ENCODE measurements at regions not wholly inside any gene's neighbourhood (a gene's known extent, or its start where the extent isn't known, plus 50 kb on each side); places are given as distances from the start of the nearest gene placed in this dataset.

GRCh38 chr2:234565842-234566619 is 69.2 kb upstream of the ARL4C start:
- peaks cover 6% of the 10 kb centered on the region for H3K4me1 ChIP-seq (ENCODE audit: insufficient read depth, low read length, poor library complexity, severe bottlenecking)
- H3K27ac ChIP-seq (ENCODE audit: low read depth, low read length, poor library complexity, severe bottlenecking), result no peak overlapping the region
- DNase-seq (ENCODE audit: low spot score), result no peak
- intact Hi-C loops (cut with micrococcal nuclease; ENCODE audit: unreplicated experiment), result no loop called here
- TF ChIP-seq CTCF (conservative IDR thresholded peaks at IDR 0.05; ENCODE audit: low read depth, low read length), result no peak
- no peak for TF ChIP-seq EZH2 (IDR thresholded peaks at IDR 0.05; ENCODE audit: borderline replicate concordance, low read depth, low read length, poor library complexity, severe bottlenecking)
- H3K4me3 ChIP-seq (ENCODE audit: low read depth, low read length, poor library complexity, severe bottlenecking), result no peak overlapping the region
- CTCF ChIA-PET, result no interaction called here
- H3K36me3 ChIP-seq (ENCODE audit: insufficient read depth, low read length, poor library complexity, severe bottlenecking), result no peaks in the 10 kb centered on the region
- BruUV-seq (replicated peaks), result no TSS peak
- POLR2A ChIA-PET (ENCODE audit: low non-redundant PET), result interaction anchor here (0.6 kb wide), 1 partner anchor 10 kb away, joined by 3 read pairs; no protein-coding TSS in a partner anchor
- H3K9me3 ChIP-seq (ENCODE audit: low read depth, low read length, poor library complexity, severe bottlenecking), result no peaks in the 10 kb centered on the region
- H3K27me3 ChIP-seq (replicated peaks; ENCODE audit: insufficient read depth, low read depth, low read length, poor library complexity), result no peaks in the 10 kb centered on the region

- no TSS peak for BruUV-seq (replicated peaks)
- no peak overlapping the region for H3K27ac ChIP-seq (ENCODE audit: low read depth, low read length, poor library complexity, severe bottlenecking)
- no peak overlapping the region for H3K4me3 ChIP-seq (ENCODE audit: low read depth, low read length, poor library complexity, severe bottlenecking)
- ChIA-PET CTCF (interaction anchor here (1.1 to 1.2 kb wide), 2 partner anchors 542 to 552 kb away, joined by 8 to 10 read pairs; no protein-coding TSS in a partner anchor), POLR2A (ENCODE audit: low non-redundant PET) (interaction anchor here (0.6 kb wide), 1 partner anchor 9 kb away, joined by 3 read pairs; no protein-coding TSS in a partner anchor)
- H3K27me3 ChIP-seq (replicated peaks; ENCODE audit: insufficient read depth, low read depth, low read length, poor library complexity), result no peaks in the 10 kb centered on the region
- no peaks in the 10 kb centered on the region for H3K9me3 ChIP-seq (ENCODE audit: low read depth, low read length, poor library complexity, severe bottlenecking)
- DNase-seq (ENCODE audit: low spot score), result no peak
- intact Hi-C loops (cut with micrococcal nuclease; ENCODE audit: unreplicated experiment), result no loop called here
- H3K36me3 ChIP-seq (ENCODE audit: insufficient read depth, low read length, poor library complexity, severe bottlenecking), result no peaks in the 10 kb centered on the region
- TF ChIP-seq EZH2 (IDR thresholded peaks at IDR 0.05; ENCODE audit: borderline replicate concordance, low read depth, low read length, poor library complexity, severe bottlenecking) (no peak), CTCF (conservative IDR thresholded peaks at IDR 0.05; ENCODE audit: low read depth, low read length) (no peak)
- H3K4me1 ChIP-seq (ENCODE audit: insufficient read depth, low read length, poor library complexity, severe bottlenecking), result peaks cover 6% of the 10 kb centered on the region
Measured at GRCh38 chr2:234565201-234565600, 68.3 kb upstream of the ARL4C start.

GRCh38 chr2:234564699-234565098 is 67.8 kb upstream of the ARL4C start:
- no peaks in the 10 kb centered on the region for H3K9me3 ChIP-seq (ENCODE audit: low read depth, low read length, poor library complexity, severe bottlenecking)
- CTCF ChIA-PET, result interaction anchor here (1.1 to 1.2 kb wide), 2 partner anchors 543 to 552 kb away, joined by 8 to 10 read pairs; no protein-coding TSS in a partner anchor
- TF ChIP-seq CTCF (conservative IDR thresholded peaks at IDR 0.05; ENCODE audit: low read depth, low read length) (peak; percentile 57), EZH2 (IDR thresholded peaks at IDR 0.05; ENCODE audit: borderline replicate concordance, low read depth, low read length, poor library complexity, severe bottlenecking) (no peak)
- POLR2A ChIA-PET (ENCODE audit: low non-redundant PET), result interaction anchor here (0.6 kb wide), 1 partner anchor 86 kb away, joined by 4 read pairs; no protein-coding TSS in a partner anchor
- intact Hi-C loops (cut with micrococcal nuclease; ENCODE audit: unreplicated experiment), result no loop called here
- H3K4me3 ChIP-seq (ENCODE audit: low read depth, low read length, poor library complexity, severe bottlenecking), result no peak overlapping the region
- DNase-seq (ENCODE audit: low spot score), result peak; percentile 83
- H3K4me1 ChIP-seq (ENCODE audit: insufficient read depth, low read length, poor library complexity, severe bottlenecking), result peaks cover 6% of the 10 kb centered on the region
- no peaks in the 10 kb centered on the region for H3K27me3 ChIP-seq (replicated peaks; ENCODE audit: insufficient read depth, low read depth, low read length, poor library complexity)
- BruUV-seq (replicated peaks), result no TSS peak
- H3K36me3 ChIP-seq (ENCODE audit: insufficient read depth, low read length, poor library complexity, severe bottlenecking), result no peaks in the 10 kb centered on the region
- H3K27ac ChIP-seq (ENCODE audit: low read depth, low read length, poor library complexity, severe bottlenecking), result no peak overlapping the region

Data from A673 (cell line).